Calu3 (cell line): ENCODE measurements at regions not wholly inside any gene's neighbourhood (a gene's known extent, or its start where the extent isn't known, plus 50 kb on each side); places are given as distances from the start of the nearest gene placed in this dataset.

Experiments
- BruUV-seq: library from RNA; stranded (reverse); fragments of 400-500 nt; replicated peaks from 2 replicates; lab custom pipeline; 2021; lab: Mats Ljungman, UMichigan
- CTCF ChIA-PET: fragments of 300-600 bp; sonication (Branson Sonifier 250); formaldehyde crosslinking; loops from one replicate; lab custom pipeline; 2022; ENCODE audit warnings: antibody characterized with exemption; lab: Charles Lee
- DNase-seq: peaks from one replicate; pipeline ENCODE4 v3.0.0; 2022
- H3K27ac Mint-ChIP-seq: one replicate; pipeline ENCODE4 v1.8.0; 2022; ENCODE audit warnings: mixed read lengths; ENCODE audit not compliant: unreplicated experiment
- H3K27me3 Mint-ChIP-seq: one replicate; pipeline ENCODE4 v1.8.0; 2022; ENCODE audit warnings: mixed read lengths; ENCODE audit not compliant: unreplicated experiment
- H3K36me3 Mint-ChIP-seq: one replicate; pipeline ENCODE4 v1.8.0; 2022; ENCODE audit warnings: mild to moderate bottlenecking, moderate library complexity, mixed read lengths; ENCODE audit not compliant: insufficient read depth, unreplicated experiment
- H3K4me1 Mint-ChIP-seq: one replicate; pipeline ENCODE4 v1.8.0; 2022; ENCODE audit warnings: mild to moderate bottlenecking, low read depth, mixed read lengths; ENCODE audit not compliant: unreplicated experiment
- H3K4me3 Mint-ChIP-seq: one replicate; pipeline ENCODE4 v1.8.0; 2022; ENCODE audit warnings: mild to moderate bottlenecking, low read depth, moderate library complexity, mixed read lengths; ENCODE audit not compliant: unreplicated experiment
- H3K9me3 Mint-ChIP-seq: one replicate; pipeline ENCODE4 v1.8.0; 2022; ENCODE audit warnings: low read depth, mixed read lengths; ENCODE audit not compliant: unreplicated experiment
- CTCF ChIP-seq: fragments of 200-600 bp; IDR thresholded peaks from one replicate; pipeline ENCODE4 v1.8.0; 2022; ENCODE audit warnings: antibody characterized with exemption; ENCODE audit not compliant: unreplicated experiment
- intact Hi-C: fragments of 100-400 bp; cut with micrococcal nuclease; formaldehyde crosslinking; loops from one replicate; pipeline ENCODE4 v1.10.0; 2022; ENCODE audit not compliant: unreplicated experiment

GRCh38 chr11:129248618-129249017 lies 56.5 kb upstream of the ARHGAP32 start:
- no peaks in the 10 kb centered on the region for H3K9me3 Mint-ChIP-seq
- H3K36me3 Mint-ChIP-seq, result no peaks in the 10 kb centered on the region
- CTCF ChIA-PET, result no interaction called here
- no peak for DNase-seq
- no peak overlapping the region for H3K4me3 Mint-ChIP-seq
- no peak for TF ChIP-seq CTCF
- no TSS peak for BruUV-seq
- no peaks in the 10 kb centered on the region for H3K27me3 Mint-ChIP-seq
- intact Hi-C loops, result no loop called here
- peaks cover 9% of the 10 kb centered on the region for H3K4me1 Mint-ChIP-seq
- H3K27ac Mint-ChIP-seq, result peak overlapping the region; percentile 35

GRCh38 chr11:129247135-129247534 lies 55.0 kb upstream of the ARHGAP32 start:
- no peak for TF ChIP-seq CTCF
- peaks cover 19% of the 10 kb centered on the region for H3K4me1 Mint-ChIP-seq
- no peaks in the 10 kb centered on the region for H3K9me3 Mint-ChIP-seq
- no peak for DNase-seq
- no peak overlapping the region for H3K4me3 Mint-ChIP-seq
- no peaks in the 10 kb centered on the region for H3K27me3 Mint-ChIP-seq
- intact Hi-C loops, result no loop called here
- CTCF ChIA-PET, result no interaction called here
- no peaks in the 10 kb centered on the region for H3K36me3 Mint-ChIP-seq
- BruUV-seq, result no TSS peak
- H3K27ac Mint-ChIP-seq, result no peak overlapping the region

- BruUV-seq, result no TSS peak
- no peak for TF ChIP-seq CTCF
- H3K4me3 Mint-ChIP-seq, result no peak overlapping the region
- H3K36me3 Mint-ChIP-seq, result no peaks in the 10 kb centered on the region
- no peak for DNase-seq
- no peak overlapping the region for H3K27ac Mint-ChIP-seq
- no peaks in the 10 kb centered on the region for H3K9me3 Mint-ChIP-seq
- intact Hi-C loops, result no loop called here
- H3K27me3 Mint-ChIP-seq, result no peaks in the 10 kb centered on the region
- CTCF ChIA-PET, result no interaction called here
- peaks cover 10% of the 10 kb centered on the region for H3K4me1 Mint-ChIP-seq
Observed at GRCh38 chr11:129242855-129243254, 50.7 kb upstream of the ARHGAP32 start.
